Tibial nerve (tissue), 4 donors: ENCODE measurements at regions not wholly inside any gene's neighbourhood (a gene's known extent, or its start where the extent isn't known, plus 50 kb on each side); places are given as distances from the start of the nearest gene placed in this dataset.

Experiments
- EP300 ChIP-seq, 2 donors: sonication (generic); formaldehyde crosslinking; IDR thresholded peaks; one replicate each; pipeline ENCODE4 v1.6.1; 2017; ENCODE audit warnings: antibody characterized with exemption in 2 of 2, mild to moderate bottlenecking in 1 of 2
- TF ChIP-seq, protein P1 (sequence below), 5 experiments: fragments of 200-600 bp in 3 of 5; fragments of 450-650 bp in 2 of 5; sonication (generic) in 3 of 5; IDR thresholded peaks; one replicate each; pipeline ENCODE4 v1.5.1; 2016 to 2019; ENCODE audit warnings: antibody characterized with exemption in 5 of 5, mild to moderate bottlenecking in 3 of 5, moderate library complexity in 2 of 5

DNA sequence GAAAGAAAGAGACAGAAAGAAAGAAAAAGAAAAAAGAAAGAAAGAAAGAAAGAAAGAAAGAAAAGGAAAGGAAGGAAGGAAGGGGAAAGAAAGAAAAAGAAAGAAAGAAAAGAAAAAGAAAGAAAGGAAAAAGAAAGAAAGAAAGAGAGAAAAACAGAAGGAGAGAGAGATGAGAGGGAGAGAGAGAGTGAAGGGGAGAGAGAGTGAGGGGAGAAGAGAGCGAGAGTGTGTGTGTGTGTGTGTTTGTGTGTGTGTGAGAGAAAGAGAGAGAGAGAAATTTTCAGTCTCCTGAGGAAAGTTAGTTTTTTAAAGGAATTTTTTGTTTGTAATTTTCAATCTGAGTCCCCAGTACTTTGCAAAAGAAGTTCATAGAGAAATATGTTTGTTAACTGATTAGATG, 504.1 kb upstream of the POU3F4 start:
- TF ChIP-seq, protein P1, sequence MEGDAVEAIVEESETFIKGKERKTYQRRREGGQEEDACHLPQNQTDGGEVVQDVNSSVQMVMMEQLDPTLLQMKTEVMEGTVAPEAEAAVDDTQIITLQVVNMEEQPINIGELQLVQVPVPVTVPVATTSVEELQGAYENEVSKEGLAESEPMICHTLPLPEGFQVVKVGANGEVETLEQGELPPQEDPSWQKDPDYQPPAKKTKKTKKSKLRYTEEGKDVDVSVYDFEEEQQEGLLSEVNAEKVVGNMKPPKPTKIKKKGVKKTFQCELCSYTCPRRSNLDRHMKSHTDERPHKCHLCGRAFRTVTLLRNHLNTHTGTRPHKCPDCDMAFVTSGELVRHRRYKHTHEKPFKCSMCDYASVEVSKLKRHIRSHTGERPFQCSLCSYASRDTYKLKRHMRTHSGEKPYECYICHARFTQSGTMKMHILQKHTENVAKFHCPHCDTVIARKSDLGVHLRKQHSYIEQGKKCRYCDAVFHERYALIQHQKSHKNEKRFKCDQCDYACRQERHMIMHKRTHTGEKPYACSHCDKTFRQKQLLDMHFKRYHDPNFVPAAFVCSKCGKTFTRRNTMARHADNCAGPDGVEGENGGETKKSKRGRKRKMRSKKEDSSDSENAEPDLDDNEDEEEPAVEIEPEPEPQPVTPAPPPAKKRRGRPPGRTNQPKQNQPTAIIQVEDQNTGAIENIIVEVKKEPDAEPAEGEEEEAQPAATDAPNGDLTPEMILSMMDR (IDR thresholded peaks at IDR 0.05) = no peak
- TF ChIP-seq EP300 (IDR thresholded peaks at IDR 0.05) = no peak
